ENCODE measurements at regions not wholly inside any gene's neighbourhood (a gene's known extent, or its start where the extent isn't known, plus 50 kb on each side); places are given as distances from the start of the nearest gene placed in this dataset.

GRCh38 chr20:58003525-58003924 lies 224.9 kb downstream of the ANKRD60 start:
- TF ChIP-seq CTCF (optimal IDR thresholded peaks at IDR 0.05 in 1 of 3, IDR thresholded peaks at IDR 0.05 in 1 of 3, conservative IDR thresholded peaks at IDR 0.05 in 1 of 3; ENCODE audit: extremely low read depth in 1 of 3, insufficient read depth in 2 of 3, low read length in 3 of 3) = no peak
- TF ChIP-seq EZH2 (IDR thresholded peaks at IDR 0.05; ENCODE audit: low read length) = no peak
